ENCODE measurements at regions not wholly inside any gene's neighbourhood (a gene's known extent, or its start where the extent isn't known, plus 50 kb on each side); places are given as distances from the start of the nearest gene placed in this dataset.
"Not testable (repeated sequence)": the region's sequence is repeated elsewhere in the genome, so short reads cannot be mapped to it uniquely, and the experiment has no call there.

DNA sequence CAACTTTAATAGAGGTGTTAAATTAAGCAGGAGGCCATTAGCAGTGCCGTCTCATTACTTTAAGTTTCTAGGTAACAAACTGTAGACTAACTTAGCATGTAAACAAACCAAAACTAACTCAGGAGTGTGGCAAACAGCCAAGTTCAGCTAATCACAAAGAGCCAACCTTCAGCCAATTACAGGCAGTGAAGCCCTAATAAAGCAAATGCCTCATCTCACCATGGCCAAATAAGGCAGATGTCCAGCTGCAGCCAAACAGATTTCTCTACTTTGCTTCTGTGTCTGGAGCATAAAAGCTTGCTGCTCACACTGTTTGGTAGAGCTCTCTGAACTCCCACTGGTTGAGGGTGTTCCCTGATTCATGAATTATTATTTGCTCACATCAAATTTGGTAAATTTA is 835.4 kb upstream of the GBE1 start:
- Mint-ChIP-seq H3K9me3 (peaks cover 1 to 16% of the 10 kb centered on the region in 2 donors), H3K27me3 (ENCODE audit: low read depth) (no peaks in the 10 kb centered on the region), H3K36me3 (ENCODE audit: insufficient read depth in 2 of 2) (peaks cover 2% of the 10 kb centered on the region in 2 donors), H3K4me3 (no peak overlapping the region), H3K27ac (no peak overlapping the region), H3K4me1 (ENCODE audit: low read depth) (no peaks in the 10 kb centered on the region)
- no peak for DNase-seq
- no peak for ATAC-seq (replicated peaks in 1 of 2)

DNA sequence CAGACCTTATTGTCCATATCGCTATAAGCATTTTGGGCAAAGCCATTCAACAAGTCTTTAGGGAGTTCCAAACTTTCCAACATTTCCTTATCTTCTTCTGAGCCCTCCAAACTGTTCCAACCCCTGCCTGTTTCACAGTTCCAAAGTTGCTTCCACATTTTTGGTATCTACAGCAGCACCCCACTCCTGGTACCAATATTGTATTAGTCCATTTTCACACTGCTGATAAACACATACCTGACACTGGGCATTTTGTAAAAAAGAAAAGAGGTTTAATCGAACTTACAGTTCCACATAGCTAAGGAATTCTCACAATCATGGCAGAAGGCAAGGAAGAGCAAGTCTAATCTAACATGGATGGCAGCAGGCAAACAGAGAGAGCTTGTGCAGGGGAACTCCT is 834.1 kb upstream of the GBE1 start:
- H3K27ac Mint-ChIP-seq = no peak overlapping the region
- no peaks in the 10 kb centered on the region for H3K4me1 Mint-ChIP-seq (ENCODE audit: low read depth)
- H3K27me3 Mint-ChIP-seq (ENCODE audit: low read depth) = no peaks in the 10 kb centered on the region
- DNase-seq (no peak), ATAC-seq (replicated peaks in 1 of 2) (no peak)
- peaks cover 2 to 4% of the 10 kb centered on the region in 2 donors for H3K36me3 Mint-ChIP-seq (ENCODE audit: insufficient read depth in 2 of 2)
- no peak overlapping the region for H3K4me3 Mint-ChIP-seq
- peaks cover 1 to 16% of the 10 kb centered on the region in 2 donors for H3K9me3 Mint-ChIP-seq

DNA sequence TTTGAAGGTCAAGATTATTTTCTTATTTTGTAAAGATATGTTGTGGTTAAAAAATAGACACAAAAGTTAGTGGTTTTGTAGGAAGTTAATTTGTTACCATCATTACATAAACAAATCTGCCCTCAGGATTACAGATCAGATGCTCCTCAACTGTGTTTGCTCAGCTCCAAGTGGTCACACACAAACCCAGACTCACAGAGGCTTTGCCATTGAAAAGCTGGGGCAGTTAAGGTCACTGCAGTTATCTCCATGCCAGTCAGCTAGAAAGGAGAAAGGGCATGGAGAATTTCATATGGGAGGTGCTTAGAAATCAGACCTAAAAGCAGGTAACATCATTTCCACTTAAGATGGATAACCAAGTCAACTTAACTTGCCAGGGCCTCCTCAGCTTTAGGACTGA is 825.7 kb upstream of the GBE1 start:
- no peaks in the 10 kb centered on the region for H3K27me3 Mint-ChIP-seq (ENCODE audit: low read depth)
- H3K27ac Mint-ChIP-seq = no peak overlapping the region
- H3K4me1 Mint-ChIP-seq (ENCODE audit: low read depth) = no peaks in the 10 kb centered on the region
- DNase-seq = no peak
- peaks cover 0 to 1% of the 10 kb centered on the region in 2 donors for H3K36me3 Mint-ChIP-seq (ENCODE audit: insufficient read depth in 2 of 2)
- no peak for ATAC-seq (replicated peaks in 1 of 2)
- H3K9me3 Mint-ChIP-seq = peaks cover 1 to 2% of the 10 kb centered on the region in 2 donors
- H3K4me3 Mint-ChIP-seq = no peak overlapping the region

DNA sequence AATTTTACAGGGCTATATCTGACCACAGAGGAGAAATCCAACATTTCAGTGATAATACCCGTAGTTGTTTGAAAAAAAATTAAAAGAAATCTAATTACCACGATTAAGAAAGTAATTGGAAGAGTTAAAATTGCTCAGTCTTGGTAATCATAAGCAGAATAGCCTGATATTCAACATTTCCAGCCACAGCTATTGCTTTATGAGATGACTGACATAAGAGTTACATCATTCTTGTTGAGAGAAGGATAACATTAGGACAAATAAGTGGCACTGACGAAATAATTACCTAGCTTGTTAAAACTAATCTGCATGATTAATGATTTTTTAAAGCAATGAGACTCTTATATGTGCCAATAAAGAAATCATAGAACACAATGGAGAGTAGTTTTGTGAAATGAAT is 825.0 kb upstream of the GBE1 start:
- no peak overlapping the region for H3K27ac Mint-ChIP-seq
- H3K4me3 Mint-ChIP-seq = no peak overlapping the region
- no peaks in the 10 kb centered on the region for H3K4me1 Mint-ChIP-seq (ENCODE audit: low read depth)
- H3K36me3 Mint-ChIP-seq (ENCODE audit: insufficient read depth in 2 of 2) = peaks cover 0 to 1% of the 10 kb centered on the region in 2 donors
- DNase-seq (no peak), ATAC-seq (replicated peaks in 1 of 2) (no peak)
- peaks cover 0 to 1% of the 10 kb centered on the region in 2 donors for H3K9me3 Mint-ChIP-seq
- H3K27me3 Mint-ChIP-seq (ENCODE audit: low read depth) = no peaks in the 10 kb centered on the region

DNA sequence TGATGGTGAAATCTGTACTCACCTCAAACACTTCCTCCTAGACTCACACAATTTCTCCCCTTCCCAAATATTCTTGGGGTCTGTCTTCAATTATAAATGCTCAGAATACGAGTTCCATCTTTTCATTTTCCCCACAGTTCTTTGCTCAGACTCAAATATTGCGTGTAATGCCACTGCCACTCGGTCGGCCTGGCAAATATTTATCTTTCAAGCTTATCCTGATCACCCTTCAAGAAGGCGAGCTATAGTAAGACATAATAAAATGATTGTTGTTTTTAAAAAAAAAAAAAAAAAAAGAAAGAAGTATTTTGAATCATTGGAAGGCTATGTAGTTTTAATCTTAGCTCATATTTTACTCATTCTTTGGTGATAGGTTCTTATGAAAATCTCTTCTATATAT is 824.6 kb upstream of the GBE1 start:
- not testable (repeated sequence) for H3K36me3 Mint-ChIP-seq (ENCODE audit: insufficient read depth in 2 of 2); H3K4me3 Mint-ChIP-seq; DNase-seq; H3K9me3 Mint-ChIP-seq; H3K4me1 Mint-ChIP-seq (ENCODE audit: low read depth); H3K27ac Mint-ChIP-seq; H3K27me3 Mint-ChIP-seq (ENCODE audit: low read depth); ATAC-seq (replicated peaks in 1 of 2)

DNA sequence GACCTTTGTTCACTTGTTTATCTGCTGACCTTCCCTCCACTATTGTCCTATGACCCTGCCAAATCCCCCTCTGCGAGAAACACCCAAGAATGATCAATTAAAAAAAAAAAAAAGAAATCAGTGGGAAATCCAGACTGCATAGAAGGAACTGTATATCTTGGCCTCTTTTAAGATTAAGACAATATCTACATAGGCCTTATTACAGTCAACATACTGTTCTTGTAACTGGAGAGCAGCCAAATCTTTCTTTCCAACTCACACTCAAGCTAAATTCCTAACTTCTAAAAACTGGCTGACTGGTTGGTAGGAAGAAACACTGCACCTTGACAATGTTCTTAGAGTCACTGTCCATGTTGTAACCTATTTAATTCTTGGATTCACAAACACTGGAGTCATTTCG is 824.1 kb upstream of the GBE1 start:
- H3K27me3 Mint-ChIP-seq (ENCODE audit: low read depth); H3K27ac Mint-ChIP-seq; H3K9me3 Mint-ChIP-seq; H3K4me1 Mint-ChIP-seq (ENCODE audit: low read depth); H3K36me3 Mint-ChIP-seq (ENCODE audit: insufficient read depth in 2 of 2); ATAC-seq (replicated peaks in 1 of 2); DNase-seq; H3K4me3 Mint-ChIP-seq: not testable (repeated sequence)

DNA sequence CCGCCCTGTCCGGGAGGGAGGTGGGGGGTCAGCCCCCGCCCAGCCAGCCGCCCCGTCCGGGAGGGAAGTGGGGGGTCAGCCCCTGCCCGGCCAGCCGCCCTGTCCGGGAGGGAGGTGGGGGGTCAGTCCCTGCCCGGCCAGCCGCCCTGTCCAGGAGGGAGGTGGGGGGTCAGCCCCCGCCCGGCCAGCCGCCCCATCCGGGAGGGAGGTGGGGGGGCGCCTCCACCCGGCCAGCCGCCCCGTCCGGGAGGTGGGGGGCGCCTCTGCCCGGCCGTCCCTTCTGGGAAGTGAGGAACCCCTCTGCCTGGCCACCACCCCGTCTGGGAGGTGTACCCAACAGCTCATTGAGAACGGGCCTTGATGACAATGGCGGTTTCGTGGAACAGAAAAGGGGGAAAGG is 823.4 kb upstream of the GBE1 start:
- H3K4me3 Mint-ChIP-seq; H3K27me3 Mint-ChIP-seq (ENCODE audit: low read depth); H3K4me1 Mint-ChIP-seq (ENCODE audit: low read depth); H3K27ac Mint-ChIP-seq; H3K9me3 Mint-ChIP-seq; DNase-seq; ATAC-seq (replicated peaks in 1 of 2); H3K36me3 Mint-ChIP-seq (ENCODE audit: insufficient read depth in 2 of 2): not testable (repeated sequence)

DNA sequence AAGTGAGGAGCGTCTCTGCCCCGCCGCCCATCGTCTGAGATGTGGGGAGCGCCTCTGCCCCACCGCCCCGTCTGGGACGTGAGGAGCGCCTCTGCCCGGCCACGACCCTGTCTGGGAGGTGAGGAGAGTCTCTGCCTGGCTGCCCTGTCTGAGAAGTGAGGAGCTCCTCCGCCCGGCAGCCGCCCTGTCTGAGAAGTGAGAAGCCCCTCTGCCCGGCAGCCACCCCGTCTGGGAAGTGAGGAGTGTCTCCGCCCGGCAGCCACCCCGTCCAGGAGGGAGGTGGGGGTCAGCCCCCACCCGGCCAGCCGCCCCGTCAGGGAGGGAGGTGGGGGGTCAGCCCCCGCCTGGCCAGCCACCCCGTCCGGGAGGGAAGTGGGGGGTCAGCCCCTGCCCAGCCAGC is 823.0 kb upstream of the GBE1 start:
- H3K27me3 Mint-ChIP-seq (ENCODE audit: low read depth); H3K36me3 Mint-ChIP-seq (ENCODE audit: insufficient read depth in 2 of 2); H3K9me3 Mint-ChIP-seq; H3K27ac Mint-ChIP-seq; DNase-seq; ATAC-seq (replicated peaks in 1 of 2); H3K4me1 Mint-ChIP-seq (ENCODE audit: low read depth); H3K4me3 Mint-ChIP-seq: not testable (repeated sequence)

DNA sequence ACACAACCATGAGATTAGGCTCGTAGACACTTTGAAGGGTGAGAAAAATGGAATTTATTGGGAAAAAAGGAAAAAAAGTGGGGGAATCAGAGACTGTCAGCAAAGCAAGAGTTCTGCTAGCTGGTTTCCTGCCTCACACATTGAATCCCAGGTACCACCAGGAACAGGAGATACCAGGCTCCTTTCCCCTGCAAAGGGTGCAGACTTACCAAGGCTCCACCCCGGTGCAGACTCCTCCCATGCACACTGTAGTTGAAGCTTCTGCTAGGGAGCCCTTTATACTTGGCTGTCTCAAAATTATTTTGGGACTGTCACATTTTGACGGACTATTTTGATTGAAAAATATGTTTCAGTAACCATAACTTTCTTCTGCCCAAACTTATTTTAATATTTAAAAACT is 819.9 kb upstream of the GBE1 start:
- ATAC-seq (replicated peaks in 1 of 2) (no peak), DNase-seq (no peak)
- Mint-ChIP-seq H3K9me3 (peaks cover 0 to 2% of the 10 kb centered on the region in 2 donors), H3K4me1 (ENCODE audit: low read depth) (no peaks in the 10 kb centered on the region), H3K27ac (no peak overlapping the region), H3K36me3 (ENCODE audit: insufficient read depth in 2 of 2) (no peaks in the 10 kb centered on the region), H3K4me3 (no peak overlapping the region), H3K27me3 (ENCODE audit: low read depth) (no peaks in the 10 kb centered on the region)

DNA sequence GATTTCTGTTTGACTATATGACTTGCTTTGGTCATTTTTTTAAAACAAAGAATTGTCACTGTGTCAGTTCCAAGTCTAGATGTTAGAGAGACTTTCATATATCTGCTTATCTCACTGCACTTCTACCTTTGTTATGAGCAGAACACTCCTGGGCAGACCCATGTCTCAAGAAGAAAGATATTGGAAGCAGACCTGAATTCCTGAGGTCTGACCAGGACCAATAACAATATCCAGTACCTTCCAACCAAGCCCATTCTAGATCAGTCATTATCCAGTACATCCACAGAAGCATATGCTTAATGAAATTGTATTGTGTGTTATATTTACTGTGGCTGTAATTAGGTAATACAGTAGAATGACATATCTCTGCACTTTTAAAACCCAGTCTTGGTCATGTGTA is 811.3 kb upstream of the GBE1 start:
- Mint-ChIP-seq H3K4me3 (no peak overlapping the region), H3K27me3 (ENCODE audit: low read depth) (no peaks in the 10 kb centered on the region), H3K27ac (no peak overlapping the region), H3K4me1 (ENCODE audit: low read depth) (no peaks in the 10 kb centered on the region), H3K9me3 (peaks cover 2% of the 10 kb centered on the region in 2 donors), H3K36me3 (ENCODE audit: insufficient read depth in 2 of 2) (no peaks in the 10 kb centered on the region)
- DNase-seq (no peak), ATAC-seq (replicated peaks in 1 of 2) (no peak)

DNA sequence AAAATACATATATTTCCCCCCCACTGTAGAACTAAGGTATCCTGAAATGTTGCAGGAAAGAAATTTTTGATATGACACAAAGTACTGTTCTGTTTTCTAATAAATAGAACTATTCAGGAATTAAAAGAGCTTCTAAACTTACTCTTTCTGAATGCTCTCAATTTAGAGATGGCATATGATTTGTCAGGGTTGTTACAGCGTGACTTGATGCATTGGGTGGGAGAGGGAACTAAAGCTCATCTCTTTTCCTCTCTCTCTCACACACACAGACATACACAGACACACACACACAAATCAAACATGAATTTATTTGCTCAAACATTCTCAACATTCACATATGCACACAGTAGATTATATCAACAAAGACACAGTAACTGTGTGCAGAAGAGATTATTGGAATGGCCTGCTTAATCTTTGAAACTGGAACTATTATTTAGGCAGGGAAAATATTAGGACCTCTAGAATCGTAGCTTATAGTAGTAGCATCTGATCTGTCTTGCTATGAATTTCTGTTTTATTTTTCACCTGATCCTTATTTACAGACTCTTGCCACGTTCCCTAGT is 807.4 kb upstream of the GBE1 start:
- no peaks in the 10 kb centered on the region for H3K36me3 Mint-ChIP-seq (ENCODE audit: insufficient read depth in 2 of 2)
- H3K27me3 Mint-ChIP-seq (ENCODE audit: low read depth) = no peaks in the 10 kb centered on the region
- DNase-seq = no peak
- H3K4me1 Mint-ChIP-seq (ENCODE audit: low read depth) = no peaks in the 10 kb centered on the region
- no peak for ATAC-seq (replicated peaks in 1 of 2)
- no peak overlapping the region for H3K27ac Mint-ChIP-seq
- H3K9me3 Mint-ChIP-seq = peaks cover 0 to 4% of the 10 kb centered on the region in 2 donors
- no peak overlapping the region for H3K4me3 Mint-ChIP-seq

DNA sequence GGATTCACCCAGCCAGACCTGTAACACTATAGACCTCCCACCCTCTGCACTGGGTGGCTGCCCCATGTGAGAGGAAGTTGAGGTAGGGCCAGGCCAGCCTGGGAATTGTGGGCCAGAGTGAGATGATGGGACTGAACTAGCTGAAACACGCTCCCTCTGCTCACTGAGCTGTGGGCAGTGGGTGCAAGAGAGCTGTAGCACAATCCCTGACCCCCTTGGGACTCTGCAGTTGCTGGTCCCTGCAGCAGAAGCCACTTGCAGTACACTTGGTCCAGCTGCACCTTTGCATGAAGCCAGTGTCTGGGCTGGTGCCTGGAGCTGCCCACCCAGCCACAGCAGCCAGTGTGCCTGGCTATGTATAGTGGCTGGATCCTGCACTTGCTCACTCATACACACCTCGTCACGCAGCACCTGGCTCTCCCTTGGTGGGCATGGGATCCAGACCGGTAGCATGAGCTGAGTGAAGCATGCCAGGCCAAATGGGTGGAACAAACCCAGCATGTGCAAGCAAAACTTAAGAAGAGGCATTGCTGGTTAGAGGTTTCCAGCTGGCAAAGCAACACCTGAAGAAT is 805.7 kb upstream of the GBE1 start:
- no peaks in the 10 kb centered on the region for H3K27me3 Mint-ChIP-seq (ENCODE audit: low read depth)
- H3K4me1 Mint-ChIP-seq (ENCODE audit: low read depth) = no peaks in the 10 kb centered on the region
- no peaks in the 10 kb centered on the region for H3K36me3 Mint-ChIP-seq (ENCODE audit: insufficient read depth in 2 of 2)
- peaks cover 0 to 4% of the 10 kb centered on the region in 2 donors for H3K9me3 Mint-ChIP-seq
- DNase-seq (no peak), ATAC-seq (replicated peaks in 1 of 2) (no peak)
- no peak overlapping the region for H3K4me3 Mint-ChIP-seq
- no peak overlapping the region for H3K27ac Mint-ChIP-seq

DNA sequence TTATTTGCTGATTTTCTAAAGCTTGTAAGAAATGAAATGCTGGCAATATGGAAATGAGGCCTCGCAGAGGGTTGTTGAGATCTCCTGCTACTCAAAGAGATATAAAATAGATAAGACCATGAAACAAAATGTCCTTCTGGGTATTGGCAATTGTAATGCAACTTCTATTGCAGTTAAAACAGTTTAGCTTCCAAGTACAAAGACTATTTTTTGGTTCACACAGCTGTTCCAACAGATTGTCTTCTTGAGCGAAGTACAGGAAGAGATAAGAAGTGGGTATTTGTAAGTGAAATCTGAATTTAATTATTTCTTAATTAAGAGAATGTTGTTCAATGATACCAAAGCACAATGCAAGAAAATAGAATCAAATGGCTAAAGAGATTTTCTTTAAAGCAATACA is 801.5 kb upstream of the GBE1 start:
- H3K4me1 Mint-ChIP-seq (ENCODE audit: low read depth) = no peaks in the 10 kb centered on the region

DNA sequence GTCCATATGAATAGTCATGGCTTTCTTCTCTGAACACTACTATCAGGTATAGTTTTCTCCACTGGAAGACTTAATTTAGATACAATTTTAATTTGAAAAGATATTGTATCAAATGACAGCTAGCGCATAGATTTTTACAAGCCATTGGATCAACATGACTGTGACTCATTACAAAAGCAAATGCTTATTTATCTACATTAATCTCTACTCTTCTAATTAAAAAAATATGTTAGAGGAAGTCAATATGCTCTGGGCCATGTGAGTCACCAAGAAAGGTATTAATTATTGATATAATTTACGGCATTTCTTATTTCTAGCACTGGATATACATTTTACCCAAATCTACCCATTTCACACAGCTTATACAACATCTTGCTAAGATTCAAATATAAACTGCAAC is 800.3 kb upstream of the GBE1 start:
- ATAC-seq (replicated peaks in 1 of 2) (no peak), DNase-seq (no peak)
- Mint-ChIP-seq H3K4me3 (no peak overlapping the region), H3K36me3 (ENCODE audit: insufficient read depth in 2 of 2) (no peaks in the 10 kb centered on the region), H3K27ac (no peak overlapping the region), H3K4me1 (ENCODE audit: low read depth) (no peaks in the 10 kb centered on the region), H3K27me3 (ENCODE audit: low read depth) (no peaks in the 10 kb centered on the region), H3K9me3 (peaks cover 0 to 2% of the 10 kb centered on the region in 2 donors)

More for the DNA sequence above, 801.5 kb upstream of the GBE1 start:
- H3K27me3 Mint-ChIP-seq (ENCODE audit: low read depth) = no peaks in the 10 kb centered on the region
- H3K36me3 Mint-ChIP-seq (ENCODE audit: insufficient read depth in 2 of 2) = no peaks in the 10 kb centered on the region
- ATAC-seq (replicated peaks in 1 of 2) (no peak), DNase-seq (no peak)
- H3K27ac Mint-ChIP-seq = no peak overlapping the region
- H3K9me3 Mint-ChIP-seq = peaks cover 0 to 2% of the 10 kb centered on the region in 2 donors
- no peak overlapping the region for H3K4me3 Mint-ChIP-seq

All from activated T-cell treated with anti-CD3 and anti-CD28 coated beads, Interleukin-2, amount 50 U/mL, for 72 hours (primary cell).